NT2/D1 (cell line): ENCODE measurements at regions not wholly inside any gene's neighbourhood (a gene's known extent, or its start where the extent isn't known, plus 50 kb on each side); places are given as distances from the start of the nearest gene placed in this dataset.
A peak's percentile ranks its signal among the peaks of the same experiment; 100 is the strongest.
"Not testable (repeated sequence)": the region's sequence is repeated elsewhere in the genome, so short reads cannot be mapped to it uniquely, and the experiment has no call there.

Experiments used
- DNase-seq: peaks from one replicate; pipeline ENCODE4 v3.0.0-alpha.2; 2011; ENCODE audit warnings: low read depth, low spot score
- H3K27me3 ChIP-seq: 2 replicates; pipeline ENCODE4 v1.6.0; 2011; ENCODE audit warnings: mild to moderate bottlenecking; ENCODE audit not compliant: insufficient read length, insufficient read depth
- H3K36me3 ChIP-seq: 2 replicates; pipeline ENCODE4 v1.6.1; 2011; ENCODE audit warnings: mild to moderate bottlenecking, low read length, mixed read lengths; ENCODE audit not compliant: insufficient read depth, insufficient read length
- H3K4me1 ChIP-seq: 2 replicates; pipeline ENCODE4 v1.5.1; 2011; ENCODE audit not compliant: insufficient read depth, insufficient read length
- H3K4me3 ChIP-seq: 2 replicates; pipeline ENCODE4 v1.5.1; 2011; ENCODE audit warnings: low read depth; ENCODE audit not compliant: insufficient read length
- H3K9ac ChIP-seq: 2 replicates; pipeline ENCODE4 v1.6.0; 2011; ENCODE audit warnings: low read depth; ENCODE audit not compliant: insufficient read length
- H3K9me3 ChIP-seq: 2 replicates; pipeline ENCODE4 v1.5.1; 2011; ENCODE audit warnings: mild to moderate bottlenecking, low read length; ENCODE audit not compliant: insufficient read depth

DNA sequence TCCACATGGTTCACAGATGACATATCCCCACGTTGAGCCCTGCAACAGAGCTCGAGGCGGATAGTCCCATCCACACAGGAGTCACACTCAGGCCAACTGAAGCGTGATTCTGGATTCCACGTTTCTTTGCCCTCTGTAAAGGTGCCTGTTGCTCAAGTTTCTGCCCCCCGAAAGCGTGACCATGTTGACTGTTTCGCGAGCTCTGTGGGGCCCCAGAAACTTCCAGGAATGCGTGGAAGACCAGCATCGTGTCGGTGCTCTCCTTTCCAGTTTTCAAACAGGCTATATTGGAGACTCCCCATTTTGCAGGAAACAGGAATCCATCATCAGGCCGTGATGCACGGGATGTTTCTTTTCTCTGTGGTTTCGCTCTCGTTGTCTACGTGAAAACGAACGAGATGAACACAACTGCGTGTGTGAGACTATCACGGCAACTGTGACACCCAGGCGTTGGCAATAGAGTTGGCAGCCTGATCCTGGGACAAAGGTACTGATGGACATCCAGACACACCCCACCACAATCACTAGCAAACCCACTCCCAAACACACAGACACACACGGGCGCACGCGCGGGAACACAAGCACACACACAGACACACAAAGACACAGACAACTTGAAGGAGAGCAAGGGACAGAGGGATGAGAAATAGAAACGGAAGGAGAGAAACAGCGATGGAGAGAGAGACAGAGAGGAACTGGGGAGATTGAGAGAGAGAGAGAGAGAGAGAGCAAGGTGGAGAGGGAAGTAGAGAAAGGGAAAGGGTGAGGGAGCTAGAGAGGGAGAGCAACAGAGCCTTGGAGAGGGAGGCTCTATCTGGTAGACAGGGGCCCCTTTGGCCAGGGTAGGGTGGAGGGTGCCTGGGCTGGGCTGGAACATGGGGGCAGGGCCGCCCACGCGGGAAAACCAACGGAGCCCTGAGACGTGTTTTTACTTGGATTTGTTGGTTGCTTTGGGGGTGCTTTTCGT lies 1609.3 kb downstream of the SPATA31A7 start:
- not testable (repeated sequence) for H3K36me3 ChIP-seq, H3K4me1 ChIP-seq, H3K9me3 ChIP-seq, DNase-seq
- Histone ChIP-seq H3K9ac (peak overlapping the region; percentile 47), H3K27me3 (peaks cover 43% of the 10 kb centered on the region), H3K4me3 (peak overlapping the region; percentile 49)

- Histone ChIP-seq H3K9ac (peak overlapping the region; percentile 47), H3K4me3 (peak overlapping the region; percentile 49), H3K27me3 (peaks cover 47% of the 10 kb centered on the region)
- not testable (repeated sequence) for H3K4me1 ChIP-seq, H3K36me3 ChIP-seq, DNase-seq, H3K9me3 ChIP-seq
These were observed 1610.1 kb downstream of the SPATA31A7 start for GRCh38 chr9:62799851-62800371.

DNA sequence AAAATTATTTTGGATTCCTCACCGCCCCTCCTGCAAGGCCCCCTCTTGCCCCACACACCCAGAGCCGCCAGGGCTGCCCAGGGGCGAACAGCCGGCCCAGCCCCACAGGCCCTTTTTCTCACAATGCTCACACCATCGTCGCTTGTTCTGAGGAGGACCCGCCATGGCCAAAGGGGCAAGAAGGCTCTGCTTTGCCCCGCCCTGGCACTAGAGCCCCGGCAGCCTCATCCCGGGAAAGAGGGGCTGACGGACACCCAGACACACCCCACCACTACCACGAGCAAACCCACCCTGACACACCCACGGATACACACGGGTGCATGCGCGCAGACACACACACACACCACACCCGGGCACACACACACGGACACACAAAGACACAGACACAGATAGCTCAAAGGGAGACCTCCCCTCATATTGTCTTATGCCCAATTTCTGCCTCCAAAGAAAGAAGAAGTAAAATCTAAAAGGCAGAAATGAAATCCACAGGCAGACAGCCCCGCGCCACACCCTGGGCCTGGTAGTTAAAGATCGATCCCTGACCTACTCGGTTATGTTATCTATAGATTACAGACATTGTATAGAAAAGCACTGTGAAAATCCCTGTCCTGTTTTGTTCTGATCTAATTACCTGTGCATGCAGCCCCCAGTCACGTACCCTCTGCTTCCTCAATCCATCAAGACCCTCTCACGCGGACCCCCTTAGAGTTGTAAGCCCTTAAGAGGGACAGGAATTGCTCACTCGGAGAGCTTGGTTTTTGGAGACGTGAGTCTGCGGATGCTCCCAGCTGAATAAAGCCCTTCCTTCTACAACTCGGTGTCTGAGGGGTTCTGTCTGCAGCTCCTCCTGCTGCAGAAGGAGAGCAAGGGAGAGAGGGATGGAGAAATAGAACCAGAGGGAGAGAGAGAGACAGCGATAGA lies 1610.9 kb downstream of the SPATA31A7 start:
- H3K9me3 ChIP-seq, DNase-seq, H3K36me3 ChIP-seq, H3K4me1 ChIP-seq: not testable (repeated sequence)
- Histone ChIP-seq H3K9ac (peak overlapping the region; percentile 47), H3K4me3 (peak overlapping the region; percentile 90), H3K27me3 (peaks cover 47% of the 10 kb centered on the region)

DNA sequence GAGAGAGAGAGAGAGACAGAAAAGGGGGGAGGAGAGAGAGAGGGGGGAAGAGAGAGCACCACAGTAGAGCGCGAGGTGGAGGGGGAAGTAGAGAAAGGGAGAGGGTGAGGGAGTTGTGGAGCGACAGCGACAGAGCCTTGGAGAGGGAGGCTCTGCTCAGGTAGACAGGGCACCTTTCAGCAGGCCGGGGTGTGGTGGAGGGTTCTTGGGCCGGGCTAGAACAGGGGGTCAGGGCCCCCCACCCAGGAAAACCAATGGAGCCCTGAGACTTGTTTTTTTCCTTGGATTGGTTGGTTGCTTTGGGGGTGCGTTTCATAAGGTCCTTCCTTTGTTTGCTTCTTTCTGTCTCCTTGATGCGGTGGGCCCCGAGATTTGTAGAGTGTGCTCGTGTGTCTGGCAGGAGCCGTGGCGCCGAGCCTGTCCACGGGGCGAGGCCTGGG lies 1611.6 kb downstream of the SPATA31A7 start:
- H3K36me3 ChIP-seq, H3K4me1 ChIP-seq, DNase-seq, H3K9me3 ChIP-seq: not testable (repeated sequence)
- Histone ChIP-seq H3K9ac (peak overlapping the region; percentile 91), H3K4me3 (peak overlapping the region; percentile 90), H3K27me3 (peaks cover 47% of the 10 kb centered on the region)

DNA sequence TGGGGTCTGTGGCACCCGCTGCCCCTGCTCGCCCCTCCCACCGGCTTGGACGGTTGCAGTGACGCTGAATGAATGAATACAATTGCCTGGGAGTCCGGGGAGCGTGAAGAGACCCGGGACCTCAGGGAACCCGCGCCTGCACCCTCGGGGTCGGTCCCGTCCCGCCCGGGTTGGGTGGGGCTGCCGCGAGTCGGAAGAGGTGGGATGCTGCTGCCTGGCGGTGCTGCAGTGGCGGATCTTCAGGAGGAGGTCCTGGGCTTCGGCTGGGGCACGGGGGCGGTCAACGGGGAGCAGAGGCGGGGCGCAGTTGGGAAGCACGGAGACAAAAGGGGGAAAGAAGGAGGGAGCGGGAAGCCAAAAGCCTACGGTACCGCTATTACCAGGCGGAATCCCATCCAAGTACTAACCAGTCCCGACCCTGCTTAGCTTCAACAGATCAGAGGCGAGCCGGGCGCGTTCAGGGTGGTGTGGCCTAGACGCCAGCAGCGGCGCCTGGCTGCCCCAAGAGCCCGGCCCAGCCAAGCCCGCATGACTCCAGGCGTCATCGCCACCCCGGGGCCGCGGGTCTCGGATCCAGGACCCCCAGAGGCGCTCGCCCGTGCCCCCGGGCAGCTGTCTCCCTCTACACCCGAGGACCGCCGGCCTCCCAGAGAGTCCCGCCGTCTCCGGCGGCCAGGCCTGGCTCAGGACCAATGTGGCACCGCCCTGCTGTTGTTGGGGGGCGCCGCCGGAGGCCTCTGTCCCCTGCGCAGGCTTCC lies 1612.3 kb downstream of the SPATA31A7 start:
- Histone ChIP-seq H3K4me3 (peak overlapping the region; percentile 90), H3K27me3 (peaks cover 47% of the 10 kb centered on the region), H3K9ac (peak overlapping the region; percentile 91)
- not testable (repeated sequence) for H3K4me1 ChIP-seq, H3K9me3 ChIP-seq, H3K36me3 ChIP-seq
- peak; percentile 75 for DNase-seq

GRCh38 chr9:62802719-62803079 lies 1612.9 kb downstream of the SPATA31A7 start:
- not testable (repeated sequence) for H3K36me3 ChIP-seq

DNA sequence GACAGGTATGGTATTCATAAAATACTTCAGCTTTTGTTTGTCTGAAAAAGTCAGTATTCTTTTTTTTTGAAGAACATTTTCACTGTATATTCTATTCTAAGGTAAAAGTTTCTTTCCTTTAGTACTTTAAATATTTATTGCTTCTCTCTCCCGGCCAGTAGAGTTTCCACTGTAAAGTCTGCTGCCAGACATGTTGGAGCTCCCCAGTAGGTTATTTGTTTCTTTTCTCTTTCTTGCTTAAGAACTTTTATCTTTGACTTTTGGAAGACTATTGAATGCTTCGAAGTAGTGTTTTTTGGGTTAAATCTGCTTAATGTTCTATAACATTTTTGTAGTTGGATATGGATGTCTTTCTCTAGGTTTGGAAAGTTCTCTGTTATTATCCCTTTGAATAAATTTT lies 1613.3 kb downstream of the SPATA31A7 start:
- not testable (repeated sequence) for H3K36me3 ChIP-seq, H3K9ac ChIP-seq, H3K9me3 ChIP-seq, DNase-seq, H3K4me1 ChIP-seq, H3K4me3 ChIP-seq
- H3K27me3 ChIP-seq: peaks cover 47% of the 10 kb centered on the region

More at GRCh38 chr9:62802719-62803079, 1612.9 kb downstream of the SPATA31A7 start:
- H3K9ac ChIP-seq: peak overlapping the region; percentile 91
- not testable (repeated sequence) for H3K9me3 ChIP-seq, DNase-seq, H3K4me1 ChIP-seq
- peak overlapping the region; percentile 90 for H3K4me3 ChIP-seq
- peaks cover 47% of the 10 kb centered on the region for H3K27me3 ChIP-seq

- not testable (repeated sequence) for H3K4me3 ChIP-seq, H3K9ac ChIP-seq, H3K4me1 ChIP-seq, H3K36me3 ChIP-seq, DNase-seq, H3K9me3 ChIP-seq
- H3K27me3 ChIP-seq: peaks cover 39% of the 10 kb centered on the region
These were observed 1614.5 kb downstream of the SPATA31A7 start for GRCh38 chr9:62804314-62804713.

DNA sequence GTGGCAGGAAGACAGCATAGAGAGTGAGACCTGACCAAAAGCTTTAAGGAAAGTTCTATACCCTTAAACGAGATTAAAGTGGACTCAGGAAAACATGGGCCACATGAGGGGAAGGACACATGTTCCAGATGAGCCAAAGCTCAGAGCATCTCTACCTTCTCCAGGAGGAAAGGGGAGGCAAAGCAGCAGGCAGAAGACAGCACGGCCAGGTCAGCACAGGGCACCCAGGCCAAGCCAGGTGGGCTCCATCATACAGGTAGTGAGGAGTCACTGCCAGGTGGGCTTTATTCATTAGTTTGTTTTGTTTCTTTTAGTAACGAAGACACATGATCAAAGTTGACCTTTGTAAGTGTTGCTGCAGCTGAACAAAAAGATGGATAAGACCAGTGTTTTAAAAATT lies 1617.6 kb downstream of the SPATA31A7 start:
- H3K27me3 ChIP-seq, H3K9me3 ChIP-seq, H3K4me1 ChIP-seq, H3K9ac ChIP-seq, DNase-seq, H3K36me3 ChIP-seq, H3K4me3 ChIP-seq: not testable (repeated sequence)

DNA sequence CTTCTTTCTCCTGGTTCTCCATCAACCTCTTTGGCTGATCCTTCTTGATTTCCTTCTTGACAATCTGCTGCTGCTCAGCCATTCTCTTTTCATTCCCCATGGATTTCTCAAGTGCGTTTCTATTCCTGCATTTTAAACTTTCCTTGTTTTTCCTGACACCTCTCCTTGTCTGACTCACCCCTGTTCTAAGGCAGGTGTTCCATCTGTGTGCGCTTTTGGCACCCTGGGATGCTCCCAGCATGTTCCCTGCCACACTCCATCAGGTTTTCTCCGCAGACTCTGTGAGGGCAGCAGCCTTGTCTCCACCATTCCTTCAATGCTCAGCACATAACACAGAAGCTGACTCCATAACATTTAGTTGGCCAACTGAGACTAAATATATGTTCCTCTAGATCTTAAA lies 1618.2 kb downstream of the SPATA31A7 start:
- not testable (repeated sequence) for H3K4me3 ChIP-seq, DNase-seq, H3K4me1 ChIP-seq, H3K27me3 ChIP-seq, H3K36me3 ChIP-seq, H3K9me3 ChIP-seq, H3K9ac ChIP-seq

- not testable (repeated sequence) for H3K27me3 ChIP-seq, H3K9ac ChIP-seq, H3K36me3 ChIP-seq, H3K4me3 ChIP-seq, H3K9me3 ChIP-seq, H3K4me1 ChIP-seq, DNase-seq
These were observed 1620.5 kb downstream of the SPATA31A7 start for GRCh38 chr9:62810318-62810717.
